Neural progenitor cell (in vitro differentiated cells): ENCODE measurements at regions not wholly inside any gene's neighbourhood (a gene's known extent, or its start where the extent isn't known, plus 50 kb on each side); places are given as distances from the start of the nearest gene placed in this dataset.

Experiments
- EZH2 ChIP-seq: fragments of 200-600 bp; sonication (generic); IDR thresholded peaks from 2 replicates; pipeline ENCODE4 v1.6.1; 2017; ENCODE audit warnings: antibody characterized with exemption, mild to moderate bottlenecking, moderate library complexity
- EZH2phosphoT487 ChIP-seq: fragments of 200-600 bp; sonication (generic); IDR thresholded peaks from 2 replicates; pipeline ENCODE4 v1.6.1; 2017; ENCODE audit warnings: antibody characterized with exemption
- TF ChIP-seq, protein P1 (sequence below): fragments of 200-600 bp; sonication (generic); IDR thresholded peaks from 2 replicates; pipeline ENCODE4 v1.5.1; 2017; ENCODE audit warnings: antibody characterized with exemption, mild to moderate bottlenecking

DNA sequence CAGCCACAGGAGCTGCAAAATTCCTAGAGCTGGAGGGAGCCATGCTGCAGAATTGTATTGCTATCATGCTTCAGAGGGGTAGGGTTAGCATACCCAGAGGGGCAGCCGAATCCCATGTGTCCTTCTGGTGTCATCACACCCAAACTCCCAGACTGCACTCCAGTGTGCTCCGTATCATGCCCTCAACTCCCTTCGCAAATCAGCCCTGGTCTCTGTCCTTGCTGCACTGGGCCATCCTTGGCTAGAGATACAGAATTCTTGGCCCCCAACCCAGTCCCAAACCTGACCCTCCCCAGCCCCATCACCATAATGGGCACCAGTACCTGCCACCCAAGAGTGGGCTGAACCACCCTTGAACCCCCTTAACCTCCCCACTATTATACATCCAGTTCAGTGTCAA is 138.3 kb downstream of the ANKRD60 start:
- TF ChIP-seq, protein P1, sequence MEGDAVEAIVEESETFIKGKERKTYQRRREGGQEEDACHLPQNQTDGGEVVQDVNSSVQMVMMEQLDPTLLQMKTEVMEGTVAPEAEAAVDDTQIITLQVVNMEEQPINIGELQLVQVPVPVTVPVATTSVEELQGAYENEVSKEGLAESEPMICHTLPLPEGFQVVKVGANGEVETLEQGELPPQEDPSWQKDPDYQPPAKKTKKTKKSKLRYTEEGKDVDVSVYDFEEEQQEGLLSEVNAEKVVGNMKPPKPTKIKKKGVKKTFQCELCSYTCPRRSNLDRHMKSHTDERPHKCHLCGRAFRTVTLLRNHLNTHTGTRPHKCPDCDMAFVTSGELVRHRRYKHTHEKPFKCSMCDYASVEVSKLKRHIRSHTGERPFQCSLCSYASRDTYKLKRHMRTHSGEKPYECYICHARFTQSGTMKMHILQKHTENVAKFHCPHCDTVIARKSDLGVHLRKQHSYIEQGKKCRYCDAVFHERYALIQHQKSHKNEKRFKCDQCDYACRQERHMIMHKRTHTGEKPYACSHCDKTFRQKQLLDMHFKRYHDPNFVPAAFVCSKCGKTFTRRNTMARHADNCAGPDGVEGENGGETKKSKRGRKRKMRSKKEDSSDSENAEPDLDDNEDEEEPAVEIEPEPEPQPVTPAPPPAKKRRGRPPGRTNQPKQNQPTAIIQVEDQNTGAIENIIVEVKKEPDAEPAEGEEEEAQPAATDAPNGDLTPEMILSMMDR = no peak
- TF ChIP-seq EZH2phosphoT487 = no peak
- no peak for TF ChIP-seq EZH2
